HCT116 (cell line): ENCODE measurements at regions not wholly inside any gene's neighbourhood (a gene's known extent, or its start where the extent isn't known, plus 50 kb on each side); places are given as distances from the start of the nearest gene placed in this dataset.

ENCODE experiments used
- ATAC-seq: fragments of 200-7000 bp; cut with Tn5 transposase; 2 replicates; pipeline ENCODE4 v1.9.1; 2020; ENCODE audit warnings: mild to moderate bottlenecking, moderate library complexity
- BruUV-seq: library from RNA; stranded (reverse); fragments of 400-500 nt; replicated peaks from 2 replicates; lab custom pipeline; 2021; lab: Mats Ljungman, UMichigan
- CTCF ChIA-PET: fragments of 300-600 bp; sonication (Branson Sonifier 250); formaldehyde crosslinking; loops from one replicate; lab custom pipeline; 2021; ENCODE audit warnings: antibody characterized with exemption; lab: Charles Lee
- POLR2A ChIA-PET: fragments of 300-600, 350-600 bp; sonication (Branson Sonifier 250); formaldehyde crosslinking; loops from one replicate; lab custom pipeline; 2021; ENCODE audit warnings: antibody characterized with exemption; lab: Charles Lee
- RAD21 ChIA-PET, 2 experiments: fragments of 300-600 bp; sonication (Branson Sonifier 250); formaldehyde crosslinking; loops; one replicate each; lab custom pipeline; 2023; ENCODE audit warnings: low total read pairs in 2 of 2; ENCODE audit not compliant: uncharacterized antibody in 2 of 2, unreplicated experiment in 2 of 2, low non-redundant PET in 1 of 2; lab: Charles Lee
- DNase-seq: peaks from one replicate; pipeline ENCODE4 v3.0.0-alpha.2; 2010; ENCODE audit warnings: low read depth, low spot score
- H2AFZ ChIP-seq: fragments of 200-600 bp; shearing (Covaris generic), sonication (generic); 2 replicates; pipeline ENCODE4 v1.6.1; 2017; ENCODE audit warnings: low read depth, mixed run types, mixed read lengths, antibody characterized with exemption, low read length; ENCODE audit not compliant: poor library complexity, severe bottlenecking
- H3K27ac ChIP-seq: 2 replicates; pipeline ENCODE4 v1.5.1; 2012; ENCODE audit warnings: low read depth, low read length
- H3K27me3 ChIP-seq: fragments of 200-600 bp; sonication (generic); 2 replicates; pipeline ENCODE4 v1.6.1; 2016; ENCODE audit warnings: mixed run types, low read length, mixed read lengths; ENCODE audit not compliant: insufficient read depth
- H3K36me3 ChIP-seq, 2 experiments: fragments of 200-500 bp in 1 of 2; fragments of 200-600 bp in 1 of 2; sonication (Bioruptor generic) in 1 of 2; sonication (generic) in 1 of 2; 2 replicates each; pipeline versions ENCODE4 v1.5.1 to v1.6.1; 2014 to 2016; ENCODE audit warnings: low read length in 2 of 2, inconsistent platforms in 1 of 2, mixed read lengths in 1 of 2, mixed run types in 1 of 2; ENCODE audit not compliant: insufficient read depth in 2 of 2, control insufficient read depth in 1 of 2
- H3K4me1 ChIP-seq, 2 experiments: fragments of 200-600 bp in 1 of 2; sonication (generic) in 1 of 2; 2 replicates each; pipeline versions ENCODE4 v1.5.1 to v1.6.1; 2012 to 2017; ENCODE audit warnings: low read length in 2 of 2, inconsistent platforms in 1 of 2, mild to moderate bottlenecking in 1 of 2, mixed read lengths in 1 of 2, mixed run types in 1 of 2, moderate library complexity in 1 of 2; ENCODE audit not compliant: insufficient read depth in 2 of 2, control insufficient read depth in 1 of 2
- H3K4me2 ChIP-seq: fragments of 200-600 bp; sonication (generic); 2 replicates; pipeline ENCODE4 v1.6.1; 2017; ENCODE audit warnings: mixed run types, low read length, mixed read lengths
- H3K4me3 ChIP-seq, 2 experiments: fragments of 200-600 bp in 1 of 2; sonication (generic) in 1 of 2; replicated peaks in 1 of 2; 2 replicates each; pipeline ENCODE4 v1.5.1; 2011 to 2016; ENCODE audit warnings: low read length in 2 of 2, control low read depth in 1 of 2, low read depth in 1 of 2, mild to moderate bottlenecking in 1 of 2, mixed read lengths in 1 of 2, mixed run types in 1 of 2
- H3K79me2 ChIP-seq: fragments of 200-600 bp; sonication (generic); 2 replicates; pipeline ENCODE4 v1.6.1; 2017; ENCODE audit warnings: mild to moderate bottlenecking, mixed run types, low read length, moderate library complexity, mixed read lengths; ENCODE audit not compliant: insufficient read depth
- H3K9ac ChIP-seq: fragments of 200-600 bp; sonication (generic); 2 replicates; pipeline ENCODE4 v1.6.1; 2016; ENCODE audit warnings: low read length, mixed read lengths
- H3K9me2 ChIP-seq: fragments of 200-600 bp; sonication (generic), shearing (Covaris generic); 2 replicates; pipeline ENCODE4 v1.6.1; 2017; ENCODE audit warnings: mixed run types, mild to moderate bottlenecking, moderate library complexity; ENCODE audit not compliant: insufficient read depth
- H3K9me3 ChIP-seq, 2 experiments: fragments of 200-500 bp in 1 of 2; fragments of 200-600 bp in 1 of 2; sonication (Bioruptor generic) in 1 of 2; sonication (generic) in 1 of 2; 2 replicates each; pipeline ENCODE4 v1.6.1; 2014 to 2017; ENCODE audit warnings: low read length in 2 of 2, mixed read lengths in 2 of 2, inconsistent platforms in 1 of 2, low read depth in 1 of 2, mild to moderate bottlenecking in 1 of 2, mixed run types in 1 of 2, moderate library complexity in 1 of 2; ENCODE audit not compliant: control insufficient read depth in 1 of 2, insufficient read depth in 1 of 2
- H4K20me1 ChIP-seq: fragments of 200-600 bp; sonication (generic), shearing (Covaris generic); 2 replicates; pipeline ENCODE4 v1.6.1; 2017; ENCODE audit warnings: mixed run types, mild to moderate bottlenecking, moderate library complexity; ENCODE audit not compliant: insufficient read depth
- CBX3 ChIP-seq: IDR thresholded peaks from 2 replicates; pipeline ENCODE4 v1.6.1; 2012; ENCODE audit warnings: low read depth
- EGR1 ChIP-seq: IDR thresholded peaks from 2 replicates; pipeline ENCODE4 v1.6.1; 2012; ENCODE audit warnings: low read depth
- EZH2phosphoT487 ChIP-seq: fragments of 200-600 bp; IDR thresholded peaks from 2 replicates; pipeline ENCODE4 v1.6.1; 2018; ENCODE audit warnings: antibody characterized with exemption, borderline replicate concordance
- FOSL1 ChIP-seq: IDR thresholded peaks from 2 replicates; pipeline ENCODE4 v1.6.1; 2012; ENCODE audit warnings: low read depth
- JUND ChIP-seq: IDR thresholded peaks from 2 replicates; pipeline ENCODE4 v1.6.1; 2012
- MAX ChIP-seq: IDR thresholded peaks from 2 replicates; pipeline ENCODE4 v1.6.1; 2012
- POLR2AphosphoS5 ChIP-seq: IDR thresholded peaks from 2 replicates; pipeline ENCODE4 v1.6.1; 2011; ENCODE audit warnings: mild to moderate bottlenecking, low read depth, low read length, moderate library complexity
- RAD21 ChIP-seq: IDR thresholded peaks from 2 replicates; pipeline ENCODE4 v1.6.1; 2012; ENCODE audit warnings: low read depth, mild to moderate bottlenecking
- REST ChIP-seq: IDR thresholded peaks from 2 replicates; pipeline ENCODE4 v1.6.1; 2012; ENCODE audit warnings: low read depth
- TCF7L2 ChIP-seq: IDR thresholded peaks from 2 replicates; pipeline ENCODE4 v1.7.0; 2011; ENCODE audit warnings: borderline replicate concordance, inconsistent platforms; ENCODE audit not compliant: insufficient read depth, insufficient read length; ENCODE audit errors: extremely low read depth
- ZFX ChIP-seq: fragments of 450-650 bp; IDR thresholded peaks from 2 replicates; pipeline ENCODE4 v1.6.1; 2017
- ZNF274 ChIP-seq: fragments of 200-500 bp; sonication (Bioruptor generic); IDR thresholded peaks from 2 replicates; pipeline ENCODE4 v1.6.1; 2014; ENCODE audit warnings: mild to moderate bottlenecking, low read depth, low read length, inconsistent platforms
- intact Hi-C: fragments of 100-400 bp; cut with micrococcal nuclease; formaldehyde crosslinking; loops from 2 replicates; pipeline ENCODE4 v1.10.0; 2022
- TF ChIP-seq, protein P1 (sequence below), 3 experiments: fragments of 200-600 bp in 1 of 3; sonication (generic) in 1 of 3; IDR thresholded peaks in 2 of 3; conservative IDR thresholded peaks in 1 of 3; 2 replicates each; pipeline ENCODE4 v1.5.1; 2012 to 2017; ENCODE audit warnings: low read depth in 2 of 3, low read length in 2 of 3, antibody characterized with exemption in 1 of 3, borderline replicate concordance in 1 of 3, control low read depth in 1 of 3, mild to moderate bottlenecking in 1 of 3, mixed read lengths in 1 of 3, mixed run types in 1 of 3, moderate library complexity in 1 of 3; ENCODE audit not compliant: insufficient read depth in 1 of 3

DNA sequence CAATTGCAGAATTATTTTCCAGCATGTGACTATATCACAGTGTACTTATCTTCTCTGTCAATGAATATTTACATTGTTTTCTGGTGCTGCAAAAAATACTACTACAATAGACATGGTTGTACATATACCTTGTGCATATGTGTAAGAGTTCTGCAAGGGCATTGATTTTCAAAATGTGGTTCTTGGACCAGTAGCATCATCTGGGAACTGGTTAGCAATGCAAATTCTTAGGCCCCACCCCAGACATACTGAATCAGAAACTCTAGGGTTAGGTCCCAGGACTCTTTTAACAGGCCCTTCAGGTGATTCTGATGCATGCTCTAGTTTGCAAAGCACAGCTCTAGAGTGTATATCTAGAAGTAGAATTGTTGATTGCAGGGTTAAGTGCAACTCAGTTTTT is 292.3 kb downstream of the ZNF621 start:
- ATAC-seq = no peak
- no peaks in the 10 kb centered on the region for H3K4me1 ChIP-seq
- ChIA-PET CTCF (no interaction called here), RAD21 (no interaction called here), POLR2A (no interaction called here)
- no peak for TF ChIP-seq POLR2AphosphoS5
- TF ChIP-seq EGR1 = no peak
- TF ChIP-seq, protein P1, sequence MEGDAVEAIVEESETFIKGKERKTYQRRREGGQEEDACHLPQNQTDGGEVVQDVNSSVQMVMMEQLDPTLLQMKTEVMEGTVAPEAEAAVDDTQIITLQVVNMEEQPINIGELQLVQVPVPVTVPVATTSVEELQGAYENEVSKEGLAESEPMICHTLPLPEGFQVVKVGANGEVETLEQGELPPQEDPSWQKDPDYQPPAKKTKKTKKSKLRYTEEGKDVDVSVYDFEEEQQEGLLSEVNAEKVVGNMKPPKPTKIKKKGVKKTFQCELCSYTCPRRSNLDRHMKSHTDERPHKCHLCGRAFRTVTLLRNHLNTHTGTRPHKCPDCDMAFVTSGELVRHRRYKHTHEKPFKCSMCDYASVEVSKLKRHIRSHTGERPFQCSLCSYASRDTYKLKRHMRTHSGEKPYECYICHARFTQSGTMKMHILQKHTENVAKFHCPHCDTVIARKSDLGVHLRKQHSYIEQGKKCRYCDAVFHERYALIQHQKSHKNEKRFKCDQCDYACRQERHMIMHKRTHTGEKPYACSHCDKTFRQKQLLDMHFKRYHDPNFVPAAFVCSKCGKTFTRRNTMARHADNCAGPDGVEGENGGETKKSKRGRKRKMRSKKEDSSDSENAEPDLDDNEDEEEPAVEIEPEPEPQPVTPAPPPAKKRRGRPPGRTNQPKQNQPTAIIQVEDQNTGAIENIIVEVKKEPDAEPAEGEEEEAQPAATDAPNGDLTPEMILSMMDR (IDR thresholded peaks at IDR 0.05 in 2 of 3, conservative IDR thresholded peaks at IDR 0.05 in 1 of 3; ENCODE audit: borderline replicate concordance in 1 of 3, insufficient read depth in 1 of 3, low read depth in 2 of 3, low read length in 2 of 3) = no peak
- TF ChIP-seq MAX = no peak
- no peak for TF ChIP-seq FOSL1
- TF ChIP-seq RAD21 = no peak
- no peaks in the 10 kb centered on the region for H3K79me2 ChIP-seq
- no peaks in the 10 kb centered on the region for H3K36me3 ChIP-seq
- H3K4me3 ChIP-seq = no peak overlapping the region
- no TSS peak for BruUV-seq
- no peaks in the 10 kb centered on the region for H3K9me3 ChIP-seq
- H3K27ac ChIP-seq = no peak overlapping the region
- H3K9me2 ChIP-seq = no peaks in the 10 kb centered on the region
- intact Hi-C loops = no loop called here
- no peak for DNase-seq
- no peak overlapping the region for H3K9ac ChIP-seq
- H3K27me3 ChIP-seq = no peaks in the 10 kb centered on the region
- H4K20me1 ChIP-seq = no peaks in the 10 kb centered on the region
- no peak overlapping the region for H3K4me2 ChIP-seq
- no peak overlapping the region for H2AFZ ChIP-seq

DNA sequence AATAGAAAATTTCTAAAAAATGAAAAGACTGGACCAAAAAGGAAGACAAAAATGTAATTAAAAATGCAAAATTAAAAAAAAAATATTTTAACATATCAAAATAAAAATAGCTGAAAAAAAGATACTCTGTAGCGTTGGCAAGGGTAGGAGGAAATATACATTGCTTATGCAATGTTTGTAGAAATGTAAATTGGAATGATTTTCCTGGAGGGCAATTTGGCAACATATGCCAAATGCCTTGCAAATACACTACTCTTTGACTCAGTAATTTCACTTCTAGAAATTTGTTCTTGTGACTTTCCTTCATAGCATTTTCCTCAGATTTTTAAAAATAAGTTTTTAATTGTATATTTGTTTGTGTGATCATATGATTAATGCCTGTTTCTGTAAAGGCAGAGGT is 296.6 kb downstream of the ZNF621 start:
- no peak for DNase-seq
- H3K36me3 ChIP-seq = no peaks in the 10 kb centered on the region
- no peak for ATAC-seq
- no peak overlapping the region for H3K9ac ChIP-seq
- no peaks in the 10 kb centered on the region for H3K9me2 ChIP-seq
- RAD21 ChIA-PET = no interaction called here
- no peaks in the 10 kb centered on the region for H3K9me3 ChIP-seq
- no TSS peak for BruUV-seq
- no peak overlapping the region for H3K4me2 ChIP-seq
- POLR2A ChIA-PET = no interaction called here
- H3K79me2 ChIP-seq = no peaks in the 10 kb centered on the region
- H3K4me1 ChIP-seq = no peaks in the 10 kb centered on the region
- no peaks in the 10 kb centered on the region for H3K27me3 ChIP-seq
- intact Hi-C loops = no loop called here
- H3K4me3 ChIP-seq = no peak overlapping the region
- no peak overlapping the region for H3K27ac ChIP-seq
- no peaks in the 10 kb centered on the region for H4K20me1 ChIP-seq
- no peak overlapping the region for H2AFZ ChIP-seq
- CTCF ChIA-PET = no interaction called here
- TF ChIP-seq MAX = no peak
- no peak for TF ChIP-seq ZNF274
- TF ChIP-seq EGR1 = no peak
- no peak for TF ChIP-seq JUND
- no peak for TF ChIP-seq TCF7L2
- TF ChIP-seq POLR2AphosphoS5 = no peak
- TF ChIP-seq CBX3 = no peak
- TF ChIP-seq FOSL1 = no peak
- TF ChIP-seq ZFX = no peak
- no peak for TF ChIP-seq EZH2phosphoT487
- TF ChIP-seq REST = no peak
